ENCODE measurements at regions not wholly inside any gene's neighbourhood (a gene's known extent, or its start where the extent isn't known, plus 50 kb on each side); places are given as distances from the start of the nearest gene placed in this dataset.

DNA sequence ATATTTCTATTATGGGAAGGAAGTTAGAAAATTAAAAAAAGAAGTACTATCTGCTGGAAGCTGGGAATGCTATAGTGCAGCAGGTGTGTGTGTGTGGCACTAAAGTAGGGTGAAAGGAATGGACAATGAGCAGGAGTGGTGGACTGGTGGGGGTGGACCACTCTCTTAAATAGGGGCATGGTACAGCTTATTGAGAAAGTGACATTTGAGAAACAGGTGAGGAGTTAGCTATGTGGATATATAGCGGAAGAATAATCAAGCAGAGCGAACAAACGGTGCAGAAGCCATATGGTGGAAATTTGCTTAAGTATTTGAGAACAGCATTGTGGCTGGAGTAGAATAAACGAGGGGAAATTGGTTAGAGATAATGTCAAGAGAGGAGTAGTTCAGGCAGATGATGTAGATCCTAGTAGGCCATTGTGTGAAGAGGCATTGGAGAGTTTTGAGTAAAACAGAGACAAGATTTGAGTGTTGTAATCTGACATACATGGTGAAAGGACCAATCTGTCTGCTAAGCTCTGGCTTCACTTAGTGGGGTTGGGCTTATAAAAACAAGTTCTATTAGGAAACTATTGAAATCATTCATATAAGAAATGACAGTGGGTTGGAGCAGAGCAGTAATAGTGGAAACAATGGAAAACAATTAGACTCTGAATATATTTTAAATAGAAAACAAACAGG, 149.2 kb upstream of the SYT10 start:
- no peak overlapping the region for H3K4me3 ChIP-seq (ENCODE audit: low read length)
- DNase-seq (ENCODE audit: low read depth): no peak
- TF ChIP-seq, protein P1, sequence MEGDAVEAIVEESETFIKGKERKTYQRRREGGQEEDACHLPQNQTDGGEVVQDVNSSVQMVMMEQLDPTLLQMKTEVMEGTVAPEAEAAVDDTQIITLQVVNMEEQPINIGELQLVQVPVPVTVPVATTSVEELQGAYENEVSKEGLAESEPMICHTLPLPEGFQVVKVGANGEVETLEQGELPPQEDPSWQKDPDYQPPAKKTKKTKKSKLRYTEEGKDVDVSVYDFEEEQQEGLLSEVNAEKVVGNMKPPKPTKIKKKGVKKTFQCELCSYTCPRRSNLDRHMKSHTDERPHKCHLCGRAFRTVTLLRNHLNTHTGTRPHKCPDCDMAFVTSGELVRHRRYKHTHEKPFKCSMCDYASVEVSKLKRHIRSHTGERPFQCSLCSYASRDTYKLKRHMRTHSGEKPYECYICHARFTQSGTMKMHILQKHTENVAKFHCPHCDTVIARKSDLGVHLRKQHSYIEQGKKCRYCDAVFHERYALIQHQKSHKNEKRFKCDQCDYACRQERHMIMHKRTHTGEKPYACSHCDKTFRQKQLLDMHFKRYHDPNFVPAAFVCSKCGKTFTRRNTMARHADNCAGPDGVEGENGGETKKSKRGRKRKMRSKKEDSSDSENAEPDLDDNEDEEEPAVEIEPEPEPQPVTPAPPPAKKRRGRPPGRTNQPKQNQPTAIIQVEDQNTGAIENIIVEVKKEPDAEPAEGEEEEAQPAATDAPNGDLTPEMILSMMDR (conservative IDR thresholded peaks at IDR 0.05; ENCODE audit: low read length): no peak

DNA sequence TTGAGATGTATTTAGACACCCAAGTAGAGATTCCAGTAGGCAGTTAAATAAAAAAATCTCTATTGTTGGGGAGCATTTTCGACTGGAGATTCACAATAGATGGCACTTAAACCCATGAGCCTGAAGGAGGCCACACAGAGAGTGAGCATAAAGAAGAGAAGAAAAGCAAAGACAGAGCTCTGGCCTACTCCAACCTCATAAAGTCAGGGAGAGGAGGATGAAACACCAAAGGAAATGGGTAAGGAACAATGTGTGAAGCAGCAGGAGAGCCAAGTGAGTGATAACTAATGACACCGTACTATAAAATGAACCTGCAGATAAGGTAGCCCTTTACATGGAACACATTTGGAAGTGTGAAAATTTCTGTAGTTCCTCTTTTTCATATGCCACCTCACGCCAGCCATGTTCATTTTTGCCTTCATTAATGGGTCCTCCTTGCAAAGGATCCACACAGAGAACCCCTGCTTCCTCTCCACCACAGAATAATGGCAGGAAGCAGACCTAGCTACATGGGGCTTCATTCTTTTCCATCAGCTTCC, 150.0 kb upstream of the SYT10 start:
- no peak overlapping the region for H3K4me3 ChIP-seq (ENCODE audit: low read length)
- DNase-seq (ENCODE audit: low read depth): no peak
- TF ChIP-seq, protein P1 (conservative IDR thresholded peaks at IDR 0.05; ENCODE audit: low read length): no peak

DNA sequence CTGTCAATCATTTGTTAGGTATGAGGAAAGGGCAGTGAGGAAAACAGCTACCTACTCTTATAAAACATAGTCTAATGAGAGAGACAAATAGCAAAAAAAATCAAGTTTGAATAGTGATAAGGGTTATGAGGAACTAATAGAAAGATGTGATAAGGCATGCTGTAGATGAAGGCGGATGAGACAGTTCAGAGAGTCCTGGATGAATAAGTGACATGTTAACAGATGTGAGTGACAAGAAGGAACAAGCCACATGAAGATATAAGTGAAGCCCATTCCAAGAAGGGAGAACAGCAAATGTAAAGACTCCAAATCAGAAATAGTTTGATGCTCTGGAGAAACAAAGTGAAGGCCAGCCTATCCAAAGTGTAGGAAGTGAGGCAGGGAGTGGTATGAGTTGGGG, 154.1 kb upstream of the SYT10 start:
- DNase-seq (ENCODE audit: low read depth): no peak
- TF ChIP-seq, protein P1 (conservative IDR thresholded peaks at IDR 0.05; ENCODE audit: low read length): no peak
- H3K4me3 ChIP-seq (ENCODE audit: low read length): no peak overlapping the region

DNA sequence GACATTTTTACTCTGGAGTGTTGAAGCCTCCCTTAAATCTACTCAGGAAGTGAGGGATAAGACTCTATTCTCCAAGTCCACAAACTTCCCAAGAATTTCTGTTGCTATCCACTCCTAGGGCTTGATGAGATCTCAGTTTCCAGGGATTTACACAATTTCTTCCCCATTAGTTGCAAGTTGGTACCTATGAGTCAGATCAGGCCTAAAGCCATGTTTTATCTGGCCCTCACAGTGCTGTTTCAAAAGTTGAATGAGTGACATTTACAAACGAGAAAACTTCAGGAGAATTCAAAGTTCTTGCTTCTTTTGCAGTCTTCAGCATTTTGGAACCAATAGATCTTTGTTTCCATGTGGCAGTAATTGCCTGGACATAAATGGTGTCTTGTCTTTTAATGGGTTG, 156.4 kb upstream of the SYT10 start:
- DNase-seq (ENCODE audit: low read depth): no peak
- H3K4me3 ChIP-seq (ENCODE audit: low read length): no peak overlapping the region
- TF ChIP-seq, protein P1 (conservative IDR thresholded peaks at IDR 0.05; ENCODE audit: low read length): no peak

DNA sequence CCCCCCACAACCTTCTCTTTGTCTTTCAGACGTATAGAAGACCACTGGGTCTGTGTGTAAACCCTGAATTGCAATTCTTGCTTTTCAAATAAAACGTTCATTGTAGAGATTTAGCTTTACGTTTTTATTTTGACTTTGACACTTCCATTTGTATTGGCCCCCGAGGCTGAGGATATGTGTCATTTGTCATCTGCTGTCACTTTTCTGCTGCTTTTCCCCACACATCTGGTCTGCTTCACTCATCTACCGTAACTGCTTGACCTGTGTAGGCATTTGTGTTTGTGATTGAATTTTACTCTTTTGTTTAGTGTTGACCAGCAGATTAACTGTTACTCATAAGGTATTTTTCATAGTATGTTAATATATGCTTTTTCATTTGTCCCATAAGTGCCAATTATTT, 157.2 kb upstream of the SYT10 start:
- H3K4me3 ChIP-seq (ENCODE audit: low read length): no peak overlapping the region
- TF ChIP-seq, protein P1 (conservative IDR thresholded peaks at IDR 0.05; ENCODE audit: low read length): no peak
- DNase-seq (ENCODE audit: low read depth): no peak

DNA sequence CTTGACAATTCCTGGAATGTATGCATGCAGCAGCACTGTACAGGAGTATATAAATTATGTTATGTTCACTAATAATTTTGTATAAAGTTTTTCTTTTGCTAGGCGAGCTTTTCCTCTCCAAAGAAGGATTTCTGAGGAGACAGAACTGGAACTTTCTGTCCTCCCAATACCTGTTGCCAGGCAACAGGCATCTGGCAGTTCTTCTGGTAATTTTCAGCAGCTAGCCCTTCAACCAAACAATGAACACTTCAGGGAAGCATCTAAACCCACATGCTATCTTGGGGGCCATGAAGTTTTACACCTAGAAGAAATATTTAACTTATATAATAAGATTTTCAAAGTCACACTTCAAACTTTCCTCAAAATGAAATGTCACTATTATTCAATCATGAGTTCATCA, 162.9 kb upstream of the SYT10 start:
- TF ChIP-seq, protein P1 (conservative IDR thresholded peaks at IDR 0.05; ENCODE audit: low read length): no peak
- DNase-seq (ENCODE audit: low read depth): no peak
- H3K4me3 ChIP-seq (ENCODE audit: low read length): no peak overlapping the region

DNA sequence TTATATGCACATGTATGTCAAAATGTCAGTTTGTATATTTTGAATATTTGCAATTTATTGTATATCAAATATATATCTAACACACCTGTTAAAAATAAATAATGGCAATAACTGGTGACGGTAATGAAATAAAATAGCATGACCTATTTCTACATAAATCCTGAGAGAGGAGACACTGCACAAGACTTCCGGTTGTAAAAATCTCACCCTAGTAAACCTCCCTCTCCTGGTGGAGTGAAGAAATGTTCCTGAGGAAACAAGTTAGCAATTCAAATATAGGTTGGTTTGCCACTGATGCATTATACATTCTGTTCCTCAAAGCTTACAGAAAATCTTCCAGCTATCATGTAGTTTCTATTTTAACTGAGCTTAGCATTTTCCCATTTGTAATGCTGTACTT, 166.1 kb upstream of the SYT10 start:
- H3K4me3 ChIP-seq (ENCODE audit: low read length): no peak overlapping the region
- DNase-seq (ENCODE audit: low read depth): no peak
- TF ChIP-seq, protein P1 (conservative IDR thresholded peaks at IDR 0.05; ENCODE audit: low read length): no peak

All from AG10803 (cell line).